Endothelial cell of umbilical vein (primary cell): ENCODE measurements at regions not wholly inside any gene's neighbourhood (a gene's known extent, or its start where the extent isn't known, plus 50 kb on each side); places are given as distances from the start of the nearest gene placed in this dataset.

Experiments
- BruUV-seq: library from RNA; stranded (reverse); fragments of 400-500 nt; replicated peaks from 2 replicates; lab custom pipeline; 2021; lab: Mats Ljungman, UMichigan
- CTCF ChIA-PET: fragments of 300-600, 350-600 bp; sonication (Branson Sonifier 250); formaldehyde crosslinking; loops from one replicate; lab custom pipeline; 2021; ENCODE audit warnings: antibody characterized with exemption, inconsistent platforms; lab: Charles Lee
- POLR2A ChIA-PET: fragments of 300-600, 350-600 bp; sonication (Branson Sonifier 250); formaldehyde crosslinking; loops from one replicate; lab custom pipeline; 2021; ENCODE audit warnings: antibody characterized with exemption, inconsistent platforms; lab: Charles Lee
- DNase-seq: peaks from one replicate; pipeline ENCODE4 v3.0.0-alpha.2; 2011; ENCODE audit warnings: low read depth, low spot score
- FAIRE-seq: peaks from 2 replicates; lab custom pipeline; 2011; peaks lifted over from hg19 to GRCh38; lab: Jason Lieb, UNC
- H2AFZ ChIP-seq: 2 replicates; pipeline ENCODE4 v1.6.0; 2012; ENCODE audit warnings: low read depth, low read length, control low read depth, inconsistent platforms
- H3K27ac ChIP-seq: 2 replicates; pipeline ENCODE4 v1.5.1; 2011; ENCODE audit warnings: low read depth, mild to moderate bottlenecking, control low read depth, low read length, moderate library complexity; ENCODE audit not compliant: insufficient read depth
- H3K27me3 ChIP-seq, 2 experiments: 2 replicates each; pipeline versions ENCODE4 v1.6.0 to v1.6.1; 2011; ENCODE audit warnings: low read length in 2 of 2, mixed read lengths in 1 of 2; ENCODE audit not compliant: control insufficient read depth in 2 of 2, insufficient read depth in 2 of 2
- H3K36me3 ChIP-seq, 2 experiments: 2 replicates in 1 of 2; 3 replicates in 1 of 2; pipeline ENCODE4 v1.5.1; 2011; ENCODE audit warnings: low read length in 2 of 2, mild to moderate bottlenecking in 1 of 2, moderate library complexity in 1 of 2; ENCODE audit not compliant: control insufficient read depth in 2 of 2, insufficient read depth in 2 of 2; ENCODE audit errors: extremely low read depth in 1 of 2
- H3K4me1 ChIP-seq: 3 replicates; pipeline ENCODE4 v1.5.1; 2011; ENCODE audit warnings: mild to moderate bottlenecking, low read length; ENCODE audit not compliant: control insufficient read depth, insufficient read depth; ENCODE audit errors: extremely low read depth
- H3K4me2 ChIP-seq: 2 replicates; pipeline ENCODE4 v1.6.1; 2011; ENCODE audit warnings: low read length, control low read depth, mixed read lengths; ENCODE audit not compliant: insufficient read depth
- H3K4me3 ChIP-seq, 3 experiments: fragments of 200-600 bp in 1 of 3; sonication (generic), shearing (Covaris generic) in 1 of 3; replicated peaks in 1 of 3; 2 replicates each; pipeline ENCODE4 v1.5.1; 2011 to 2016; ENCODE audit warnings: control low read depth in 3 of 3, low read length in 3 of 3, mild to moderate bottlenecking in 2 of 3, inconsistent platforms in 1 of 3, low read depth in 1 of 3, moderate library complexity in 1 of 3; ENCODE audit not compliant: insufficient read depth in 1 of 3
- H3K79me2 ChIP-seq: 2 replicates; pipeline ENCODE4 v1.6.0; 2012; ENCODE audit warnings: low read length, inconsistent platforms; ENCODE audit not compliant: control insufficient read depth, insufficient read depth
- H3K9ac ChIP-seq: replicated peaks from 2 replicates; pipeline ENCODE3; 2011; ENCODE audit warnings: low read length, control low read depth; ENCODE audit not compliant: insufficient read depth; ENCODE audit errors: extremely low read depth
- H3K9me1 ChIP-seq: replicated peaks from 3 replicates; pipeline ENCODE4 v1.6.0; 2011; ENCODE audit warnings: mild to moderate bottlenecking, low read length; ENCODE audit not compliant: control insufficient read depth, insufficient read depth; ENCODE audit errors: extremely low read depth
- H3K9me3 ChIP-seq: replicated peaks from 2 replicates; pipeline ENCODE4 v1.5.1; 2012; ENCODE audit warnings: low read length, inconsistent platforms; ENCODE audit not compliant: control insufficient read depth, insufficient read depth
- H4K20me1 ChIP-seq: replicated peaks from 2 replicates; pipeline ENCODE3; 2011; ENCODE audit warnings: mild to moderate bottlenecking, low read length; ENCODE audit not compliant: control insufficient read depth, insufficient read depth; ENCODE audit errors: extremely low read depth
- CTCF ChIP-seq, 2 donors: IDR thresholded peaks; 1 replicate in 1 of 2; 2 replicates in 1 of 2; pipeline ENCODE4 v1.5.1; 2011; ENCODE audit warnings: low read length in 2 of 2, mild to moderate bottlenecking in 2 of 2, moderate library complexity in 2 of 2, control low read depth in 1 of 2, inconsistent platforms in 1 of 2, low read depth in 1 of 2; ENCODE audit not compliant: insufficient read depth in 1 of 2; ENCODE audit errors: extremely low read depth in 1 of 2
- FOS ChIP-seq: IDR thresholded peaks from 2 replicates; pipeline ENCODE4 v1.6.1; 2011; ENCODE audit warnings: mild to moderate bottlenecking, low read length, moderate library complexity, borderline replicate concordance; ENCODE audit not compliant: insufficient read depth
- GATA2 ChIP-seq: IDR thresholded peaks from 2 replicates; pipeline ENCODE4 v1.7.0; 2011; ENCODE audit warnings: low read depth, mild to moderate bottlenecking, moderate library complexity, mixed read lengths, low read length; ENCODE audit not compliant: insufficient read length, insufficient read depth
- JUN ChIP-seq: IDR thresholded peaks from 2 replicates; pipeline ENCODE4 v1.6.1; 2011; ENCODE audit warnings: borderline replicate concordance, low read depth; ENCODE audit not compliant: insufficient read length, insufficient read depth
- MYC ChIP-seq: IDR thresholded peaks from one replicate; pipeline ENCODE4 v1.6.1; 2011; ENCODE audit warnings: mild to moderate bottlenecking, low read depth, low read length
- POLR2A ChIP-seq: IDR thresholded peaks from 2 replicates; pipeline ENCODE4 v1.6.1; 2012; ENCODE audit warnings: low read depth, mild to moderate bottlenecking, control low read depth, low read length
- POLR2AphosphoS5 ChIP-seq: IDR thresholded peaks from 2 replicates; pipeline ENCODE4 v1.6.1; 2012; ENCODE audit warnings: low read depth, mild to moderate bottlenecking, control low read depth, low read length, moderate library complexity; ENCODE audit not compliant: insufficient read depth
- dilution Hi-C: fragments of 300-500 bp; cut with MboI; formaldehyde crosslinking; loops from one replicate; pipeline ENCODE4 v1.15.0; 2019; ENCODE audit warnings: low sequenced_read_pairs; ENCODE audit not compliant: extremely low pct_ligation_motif_present
- intact Hi-C: fragments of 100-400 bp; cut with micrococcal nuclease; formaldehyde crosslinking; loops from one replicate; pipeline ENCODE4 v1.10.0; 2022
- TF ChIP-seq, protein P1 (sequence below): IDR thresholded peaks from 2 replicates; pipeline ENCODE4 v1.6.1; 2011; ENCODE audit not compliant: insufficient read depth, insufficient read length

- no peaks in the 10 kb centered on the region for H3K79me2 ChIP-seq
- no peaks in the 10 kb centered on the region for H3K4me1 ChIP-seq
- no peak overlapping the region for H3K9ac ChIP-seq
- H3K4me3 ChIP-seq = no peak overlapping the region
- no peaks in the 10 kb centered on the region for H4K20me1 ChIP-seq
- H3K9me3 ChIP-seq = no peaks in the 10 kb centered on the region
- CTCF ChIA-PET = no interaction called here
- H3K36me3 ChIP-seq = no peaks in the 10 kb centered on the region
- POLR2A ChIA-PET = no interaction called here
- no TSS peak for BruUV-seq
- FAIRE-seq = no peak
- H3K4me2 ChIP-seq = no peak overlapping the region
- no peak for DNase-seq
- no peak overlapping the region for H3K27ac ChIP-seq
- H3K27me3 ChIP-seq = no peaks in the 10 kb centered on the region
- no peak overlapping the region for H2AFZ ChIP-seq
- no peaks in the 10 kb centered on the region for H3K9me1 ChIP-seq
- intact Hi-C loops = no loop called here
- dilution Hi-C loops = no loop called here
- TF ChIP-seq GATA2 (no peak), JUN (no peak), POLR2AphosphoS5 (no peak), FOS (no peak), MYC (no peak), CTCF (IDR thresholded peaks at IDR 0.05; ENCODE audit: extremely low read depth in 1 of 2, insufficient read depth in 1 of 2, low read depth in 1 of 2, low read length in 2 of 2) (no peak), POLR2A (no peak)
- TF ChIP-seq, protein P1, sequence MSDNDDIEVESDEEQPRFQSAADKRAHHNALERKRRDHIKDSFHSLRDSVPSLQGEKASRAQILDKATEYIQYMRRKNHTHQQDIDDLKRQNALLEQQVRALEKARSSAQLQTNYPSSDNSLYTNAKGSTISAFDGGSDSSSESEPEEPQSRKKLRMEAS = no peak
Measured at GRCh38 chr4:169841776-169842175, 84.0 kb upstream of the HPF1 start.
